Activated CD4-positive, alpha-beta T cell treated with anti-CD3 and anti-CD28 coated beads, Interleukin-2, amount 50 U/mL, for 48 hours (primary cell): ENCODE measurements at regions not wholly inside any gene's neighbourhood (a gene's known extent, or its start where the extent isn't known, plus 50 kb on each side); places are given as distances from the start of the nearest gene placed in this dataset.

Experiments used
- DNase-seq, 2 experiments: peaks; one replicate each; pipeline ENCODE4 v3.0.0-alpha.2; 2020

GRCh38 chrX:139287155-139287924, 243.2 kb upstream of the F9 start:
- no peak for DNase-seq

- no peak for DNase-seq
These were observed 244.2 kb upstream of the F9 start for GRCh38 chrX:139286342-139286741.

DNA sequence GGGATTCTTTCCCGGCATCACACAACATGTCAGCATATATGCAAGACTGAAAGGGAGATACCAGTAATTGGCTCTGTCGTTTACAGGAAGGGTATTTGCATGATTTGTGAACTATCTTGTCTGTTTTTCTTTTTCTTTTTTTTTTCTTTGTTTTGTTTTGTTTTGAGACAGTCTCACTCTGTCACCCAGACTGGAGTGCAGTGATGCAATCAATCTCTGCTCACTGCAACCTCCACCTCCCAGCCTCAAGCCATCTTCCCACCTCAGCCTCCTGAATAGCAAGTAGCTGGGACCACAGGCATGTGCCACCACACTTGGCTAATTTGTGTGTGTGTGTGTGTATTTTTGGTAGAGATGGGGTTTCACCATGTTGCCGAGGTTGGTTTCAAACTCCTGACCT, 262.7 kb upstream of the F9 start:
- no peak for DNase-seq

- DNase-seq = no peak
These were observed 284.2 kb upstream of the F9 start for GRCh38 chrX:139246295-139246694.

- DNase-seq = no peak
These were observed 293.4 kb upstream of the F9 start for GRCh38 chrX:139237141-139237540.

GRCh38 chrX:139234898-139235297, 295.6 kb upstream of the F9 start:
- DNase-seq = no peak

DNA sequence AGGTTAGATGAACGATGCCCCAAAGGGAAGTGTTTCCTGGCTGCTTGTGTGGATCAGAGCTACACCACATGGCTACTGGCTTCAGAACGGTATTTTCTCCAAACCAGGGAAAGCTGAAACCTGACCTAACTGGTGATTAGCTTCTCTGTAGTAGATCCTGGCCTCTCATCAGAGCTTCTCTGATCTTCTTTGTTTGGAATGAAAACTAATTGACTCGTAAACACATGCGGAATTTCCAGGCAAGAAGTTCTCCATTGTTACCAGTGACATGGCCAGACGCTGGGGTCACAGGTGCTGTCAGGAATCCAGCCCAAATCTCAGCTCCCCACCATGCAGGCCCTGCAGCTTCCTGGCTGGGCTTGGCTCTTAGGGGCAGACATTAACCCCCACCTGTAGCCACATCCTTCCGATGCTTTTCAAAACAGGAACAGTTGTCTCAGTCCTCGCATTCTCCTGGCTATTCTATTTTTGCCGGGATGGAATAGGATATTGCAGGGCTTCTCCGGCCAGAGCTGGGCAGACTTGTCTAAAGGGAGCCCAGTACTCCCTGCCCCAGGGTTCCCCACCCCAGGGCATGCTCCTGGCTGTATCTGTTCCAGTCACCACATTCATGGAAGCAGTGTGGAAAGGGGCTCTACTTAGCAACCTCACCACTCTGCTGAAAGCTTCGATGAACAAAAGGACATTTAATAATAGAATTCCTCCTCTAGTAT, 305.4 kb upstream of the F9 start:
- no peak for DNase-seq

GRCh38 chrX:139222511-139223200, 307.9 kb upstream of the F9 start:
- no peak for DNase-seq

GRCh38 chrX:139213241-139213709, 317.3 kb upstream of the F9 start:
- DNase-seq = no peak

DNA sequence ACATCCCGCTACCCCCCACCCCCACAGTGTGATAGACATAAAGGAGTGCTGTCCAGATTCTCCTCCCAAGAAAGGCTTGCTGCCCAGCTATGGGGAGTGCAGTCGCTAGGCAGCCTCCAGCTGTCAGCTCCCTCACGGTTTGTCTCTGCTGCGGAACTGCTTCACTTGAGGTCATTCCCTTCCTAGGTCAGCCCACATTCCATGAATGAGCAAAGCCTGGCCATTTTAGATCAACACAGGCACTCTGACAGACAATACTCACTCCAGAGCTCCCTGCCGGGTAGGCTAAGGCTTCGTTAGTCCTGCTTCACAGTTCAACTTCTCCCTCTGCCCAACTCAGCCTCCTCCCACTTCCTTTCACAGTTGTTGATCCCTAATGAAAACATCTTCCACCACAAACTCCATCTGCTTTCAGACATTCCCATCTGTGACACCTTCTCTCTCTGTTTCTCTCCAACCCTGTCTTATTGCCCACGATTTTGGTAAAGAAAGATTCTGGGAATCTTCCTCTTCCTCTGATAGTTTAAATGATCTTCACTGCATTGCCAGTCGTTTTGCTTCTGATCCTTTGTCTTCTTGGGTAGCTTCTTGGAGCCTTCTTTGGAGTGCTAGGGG, 318.9 kb upstream of the F9 start:
- DNase-seq = no peak

GRCh38 chrX:139209342-139209741, 321.2 kb upstream of the F9 start:
- DNase-seq = no peak

DNA sequence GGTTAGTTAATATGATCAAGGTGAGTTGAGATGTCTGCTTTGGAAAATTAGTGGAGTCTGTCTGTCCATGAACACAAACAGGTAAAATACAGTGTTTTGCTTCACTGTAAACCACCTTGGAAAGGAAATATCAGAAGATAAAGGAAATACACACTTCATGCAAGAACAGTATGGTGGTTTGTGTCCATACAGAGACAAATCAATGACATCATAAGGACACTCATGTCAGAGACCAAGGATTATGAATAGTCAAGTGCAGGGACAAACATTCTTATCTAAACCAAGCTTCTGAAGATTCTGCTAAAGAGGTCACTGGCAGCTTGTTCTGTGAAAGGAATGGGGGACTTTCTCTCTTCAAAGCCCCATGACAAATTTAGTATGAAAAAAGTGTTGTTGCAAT, 322.9 kb upstream of the F9 start:
- DNase-seq = no peak

- DNase-seq = no peak
These were observed 323.6 kb upstream of the F9 start for GRCh38 chrX:139206914-139207313.

GRCh38 chrX:139204898-139205667, 325.5 kb upstream of the F9 start:
- DNase-seq = no peak

DNA sequence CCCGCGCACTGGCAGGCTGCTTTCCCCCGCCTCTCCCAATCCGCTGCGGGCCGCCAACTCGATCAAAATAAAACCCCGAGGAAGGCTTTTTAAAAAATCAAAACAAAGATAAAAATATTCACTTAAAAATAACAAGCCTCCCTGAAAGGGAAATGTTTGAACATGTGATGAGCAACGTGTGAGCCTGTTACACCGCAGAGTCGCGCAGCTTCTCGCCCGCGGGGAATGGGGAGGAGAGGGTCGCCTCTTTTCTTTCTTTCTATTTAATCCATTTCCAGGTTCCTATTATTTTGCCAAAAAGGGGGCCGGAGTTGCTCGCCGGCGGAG, 326.0 kb upstream of the F9 start:
- DNase-seq = no peak

DNA sequence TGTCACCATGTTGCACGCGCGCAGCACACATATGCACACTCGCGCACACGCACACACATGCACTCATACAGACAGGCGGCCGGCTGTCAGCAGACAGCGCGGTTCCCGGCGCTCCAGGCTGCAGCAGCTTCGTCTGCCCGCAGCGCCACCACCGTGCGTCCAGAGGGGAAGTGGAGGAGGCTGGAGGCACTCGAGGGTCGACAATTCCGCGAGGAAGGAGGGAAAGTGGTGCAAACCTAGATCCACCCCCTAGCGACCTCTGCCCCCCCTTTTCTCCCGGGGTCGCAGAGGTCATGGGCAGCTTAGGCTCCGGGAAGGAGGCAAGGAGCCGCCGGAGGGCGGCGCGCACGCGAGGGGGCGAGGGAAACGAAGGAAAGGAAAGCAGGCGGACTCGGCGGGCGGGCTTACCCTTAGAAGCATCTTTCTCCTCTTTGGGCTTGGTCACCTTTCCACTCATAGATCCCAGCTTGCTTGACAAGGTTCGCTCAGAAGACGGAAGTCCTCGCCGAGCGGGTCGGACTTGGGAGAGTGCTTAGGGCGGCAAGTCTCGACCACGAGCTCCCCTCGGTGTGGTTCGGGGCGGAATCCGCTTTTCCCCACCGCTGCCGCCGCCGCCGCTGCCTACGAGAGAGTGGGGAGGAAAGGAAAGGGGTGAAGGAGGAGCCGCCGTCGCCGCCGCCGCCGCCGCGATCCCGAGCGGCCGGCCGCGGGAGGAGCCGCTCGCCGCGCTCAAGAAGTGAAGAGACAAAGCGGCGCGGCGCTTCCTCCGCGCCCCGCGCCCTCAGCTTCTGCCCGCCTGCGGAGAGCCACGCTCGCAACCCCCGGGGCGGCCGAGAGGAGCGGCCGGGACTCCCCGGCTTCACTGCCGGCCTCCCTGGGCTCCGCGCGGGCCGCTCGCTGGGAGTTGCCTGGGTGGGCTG, 326.6 kb upstream of the F9 start:
- no peak for DNase-seq

DNA sequence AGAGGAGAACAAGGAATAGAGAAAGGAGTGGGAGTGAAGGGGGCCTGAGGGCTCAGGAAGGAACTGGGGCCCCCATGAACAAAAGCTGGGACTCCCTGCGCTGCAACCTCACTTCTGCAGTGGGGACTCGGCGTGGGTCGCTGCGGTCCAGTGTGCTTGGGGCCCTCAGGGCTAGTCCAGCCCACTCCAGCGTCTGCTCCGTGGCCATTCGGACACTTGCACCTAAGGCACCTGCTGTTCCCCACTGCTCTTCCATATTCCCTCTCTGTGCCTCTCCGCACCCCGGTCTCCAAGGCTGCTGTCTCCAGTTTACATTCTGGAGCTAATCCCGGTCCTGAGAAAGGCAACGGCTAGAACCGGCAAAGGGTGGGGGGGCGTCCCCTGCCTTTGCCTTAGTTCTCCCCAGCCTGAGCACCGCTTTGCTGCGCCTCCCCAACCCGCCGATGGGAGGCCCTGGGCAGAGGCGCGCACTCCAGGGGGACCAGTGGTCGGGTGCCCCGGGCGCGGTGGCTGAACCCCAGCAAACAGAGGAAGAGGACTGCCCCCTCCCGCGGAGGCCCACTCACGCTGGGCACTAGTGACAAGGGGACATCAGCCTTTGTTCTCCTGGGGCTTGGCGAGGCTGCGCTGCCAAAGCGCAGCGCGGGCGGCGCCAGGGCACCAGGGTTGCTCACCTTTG, 327.7 kb upstream of the F9 start:
- no peak for DNase-seq

- no peak for DNase-seq
These were observed 328.6 kb upstream of the F9 start for GRCh38 chrX:139201924-139202323.

GRCh38 chrX:139200793-139201192, 329.7 kb upstream of the F9 start:
- DNase-seq = no peak

DNA sequence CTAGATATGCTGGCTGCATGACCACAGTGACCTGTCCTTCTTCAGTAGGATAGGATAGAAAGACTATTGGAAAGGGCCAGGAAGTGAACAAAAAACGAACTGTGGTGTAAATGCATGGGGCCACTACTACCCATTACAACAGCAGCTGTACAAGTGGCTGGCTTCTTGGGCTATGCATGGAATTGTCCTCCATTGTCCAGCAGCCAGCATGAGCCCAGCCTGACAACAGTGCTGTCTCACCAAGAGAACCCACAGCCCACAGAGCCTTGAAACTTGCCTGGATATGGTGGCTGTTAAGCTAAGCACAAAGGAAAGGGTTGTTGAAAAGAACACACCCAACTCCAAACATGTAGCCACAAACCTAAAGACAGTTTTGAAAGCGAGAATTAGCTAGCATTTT, 330.2 kb upstream of the F9 start:
- no peak for DNase-seq

DNA sequence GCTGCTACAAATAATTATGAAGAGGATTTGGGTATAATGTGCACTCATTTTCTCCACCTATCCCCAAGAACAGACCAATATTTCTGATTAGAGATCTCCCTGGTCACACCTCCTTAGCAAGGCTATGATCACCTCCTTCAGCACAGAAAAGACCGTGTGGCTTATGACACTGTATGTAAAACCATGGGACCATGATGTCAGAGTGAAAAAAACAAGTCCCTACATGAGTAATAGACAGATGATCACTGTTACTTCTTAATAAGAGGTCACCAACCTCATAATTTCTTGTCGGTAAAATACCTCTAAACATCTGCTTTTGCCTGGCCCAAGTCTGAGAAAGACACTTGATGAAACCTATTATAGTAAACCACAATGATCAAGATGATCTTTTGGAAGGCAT, 330.6 kb upstream of the F9 start:
- no peak for DNase-seq
